GM12864 (cell line): ENCODE measurements at regions not wholly inside any gene's neighbourhood (a gene's known extent, or its start where the extent isn't known, plus 50 kb on each side); places are given as distances from the start of the nearest gene placed in this dataset.

ENCODE experiments used
- DNase-seq: peaks from one replicate; pipeline ENCODE4 v3.0.0-alpha.2; 2011; ENCODE audit warnings: low read depth
- H3K4me3 ChIP-seq: 2 replicates; pipeline ENCODE4 v1.5.1; 2011; ENCODE audit warnings: mild to moderate bottlenecking, low read depth, low read length, control low read depth
- CTCF ChIP-seq: IDR thresholded peaks from 2 replicates; pipeline ENCODE4 v1.5.1; 2011; ENCODE audit warnings: low read depth, mild to moderate bottlenecking, moderate library complexity, low read length, control low read depth, inconsistent platforms; ENCODE audit errors: missing control alignments

DNA sequence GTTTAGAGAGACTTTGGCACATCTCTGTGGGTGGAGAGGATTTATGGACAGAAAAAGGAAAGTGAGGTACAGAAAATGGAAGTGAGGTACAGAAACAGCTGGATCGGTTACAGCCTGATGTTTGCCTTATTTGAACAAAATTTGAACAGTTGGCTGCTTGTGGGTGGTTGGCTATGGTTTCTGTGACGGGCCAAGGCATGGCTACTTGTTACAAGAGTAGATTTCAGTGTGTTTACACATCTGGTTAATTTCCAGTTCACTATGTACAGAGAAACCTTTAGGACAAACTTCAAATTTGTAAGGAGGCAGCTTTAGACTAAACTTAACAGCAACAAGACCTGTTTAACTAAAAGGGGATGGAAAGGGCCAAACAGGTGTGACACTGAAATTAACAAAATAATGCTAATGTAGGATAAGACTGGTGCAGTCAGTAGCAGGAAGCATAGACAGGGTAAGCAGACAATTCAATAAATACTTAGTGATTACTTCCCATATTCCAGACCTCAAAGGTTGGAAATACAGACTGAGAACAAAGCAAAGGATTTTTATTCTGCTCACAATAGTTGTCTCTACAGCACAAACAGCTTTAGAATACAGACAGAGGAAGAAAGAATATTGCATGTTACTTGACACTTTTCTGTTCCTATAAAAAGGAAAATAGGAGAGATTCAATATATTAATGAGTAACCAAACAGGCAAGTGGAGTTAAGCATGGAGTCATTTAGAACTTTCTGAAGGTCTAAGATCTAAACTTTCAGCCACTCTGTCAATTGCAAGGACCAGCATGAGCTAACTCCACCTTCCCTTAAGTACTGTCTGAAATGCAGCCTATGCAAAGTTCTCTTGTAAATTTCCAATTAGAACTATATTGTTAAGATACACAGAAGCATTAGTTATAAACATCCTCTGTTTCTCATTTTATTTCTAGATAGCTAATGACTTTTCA is 294.4 kb upstream of the FAT4 start:
- no peak overlapping the region for H3K4me3 ChIP-seq
- DNase-seq = no peak
- TF ChIP-seq CTCF = no peak

GRCh38 chr4:125016892-125017299 is 297.9 kb upstream of the FAT4 start:
- TF ChIP-seq CTCF = no peak
- no peak overlapping the region for H3K4me3 ChIP-seq
- no peak for DNase-seq

GRCh38 chr4:125013891-125014290 is 300.9 kb upstream of the FAT4 start:
- no peak for DNase-seq
- H3K4me3 ChIP-seq = no peak overlapping the region
- TF ChIP-seq CTCF = no peak

DNA sequence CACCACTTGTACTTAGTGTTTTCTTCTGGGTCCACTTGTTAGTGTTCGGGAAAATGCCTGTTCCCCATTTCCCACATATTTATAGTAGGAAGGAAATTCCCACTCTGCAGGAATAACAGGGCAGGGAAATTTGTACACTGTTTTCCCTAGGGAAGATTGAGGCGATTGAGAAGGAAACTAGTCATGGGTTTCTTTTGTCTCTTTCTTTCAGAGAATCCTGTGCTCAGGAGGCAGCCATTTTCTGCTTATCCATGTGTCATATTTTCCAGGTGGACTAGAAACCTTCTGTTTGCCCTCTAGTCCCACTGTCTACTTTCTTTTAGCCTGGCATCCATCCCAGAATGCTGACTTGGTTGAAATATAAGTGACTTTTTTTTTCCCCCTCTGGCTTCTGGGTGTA is 299.1 kb upstream of the ANKRD50 start:
- H3K4me3 ChIP-seq = no peak overlapping the region
- DNase-seq = no peak
- TF ChIP-seq CTCF = no peak

DNA sequence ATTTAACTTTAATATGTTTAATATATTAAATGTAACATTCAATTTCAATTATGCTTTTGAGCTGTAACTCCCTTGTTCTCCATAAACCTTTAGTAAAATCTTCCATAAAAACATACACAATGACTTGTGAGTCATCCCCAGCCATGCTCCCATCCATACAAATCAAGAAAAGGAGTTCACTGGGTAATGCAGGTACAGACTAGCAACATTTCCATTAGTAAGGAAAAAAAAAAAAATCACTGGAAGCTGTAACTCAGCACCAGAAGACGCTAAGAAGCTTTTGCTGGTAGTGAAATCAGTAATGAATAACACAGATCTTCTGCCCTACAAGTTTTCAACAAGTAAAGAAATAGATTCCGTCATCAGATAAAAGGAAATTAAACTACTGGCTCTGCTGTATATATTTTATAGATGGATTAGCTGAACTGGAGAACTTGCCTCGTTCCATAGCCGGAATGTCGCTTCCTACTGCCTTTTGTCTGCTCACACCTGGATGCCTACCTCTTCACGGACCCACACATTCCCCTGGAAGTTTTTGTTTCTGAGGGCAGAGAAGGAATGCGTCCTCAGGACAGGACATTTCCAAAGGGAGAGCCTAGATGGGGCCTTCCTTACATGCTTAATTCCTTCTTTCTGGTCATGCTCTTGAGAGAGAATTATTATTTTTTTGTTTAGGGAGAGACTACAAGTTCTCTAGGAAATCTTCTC is 298.4 kb upstream of the ANKRD50 start:
- no peak overlapping the region for H3K4me3 ChIP-seq
- no peak for TF ChIP-seq CTCF
- no peak for DNase-seq

DNA sequence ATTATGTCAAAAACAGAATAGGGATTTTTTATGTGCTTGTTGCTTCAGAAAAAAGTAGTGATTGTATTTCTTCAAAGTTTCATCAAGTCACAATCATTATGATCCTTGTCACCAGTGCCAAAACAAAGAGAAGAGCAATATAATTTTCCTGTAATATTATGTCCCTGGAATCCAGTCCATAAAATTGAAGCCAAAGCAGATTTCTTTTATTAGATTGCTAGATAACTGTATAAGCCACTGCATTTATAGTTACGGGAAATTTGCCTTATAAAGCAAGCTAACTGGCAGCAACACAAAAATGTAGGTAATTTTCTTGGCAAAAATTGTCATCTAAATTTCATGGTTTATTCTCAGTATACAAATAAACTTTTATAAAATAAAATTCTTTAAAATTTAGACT is 296.1 kb upstream of the ANKRD50 start:
- no peak for TF ChIP-seq CTCF
- DNase-seq = no peak
- H3K4me3 ChIP-seq = no peak overlapping the region
